Spleen (tissue), 7 donors: ENCODE measurements at regions not wholly inside any gene's neighbourhood (a gene's known extent, or its start where the extent isn't known, plus 50 kb on each side); places are given as distances from the start of the nearest gene placed in this dataset.

Experiments used
- POLR2A ChIP-seq, 3 donors: fragments of 450-650 bp; IDR thresholded peaks; one replicate each; pipeline ENCODE4 v1.5.1; 2017; ENCODE audit warnings: antibody characterized with exemption in 3 of 3, mild to moderate bottlenecking in 1 of 3
- TF ChIP-seq, protein P1 (sequence below), 11 experiments: fragments of 200-600 bp in 7 of 11; fragments of 450-650 bp in 4 of 11; sonication (generic) in 4 of 11; IDR thresholded peaks in 8 of 11; conservative IDR thresholded peaks in 3 of 11; 1 replicate in 7 of 11; 2 replicates in 4 of 11; pipeline versions ENCODE4 v1.4.0 to v1.8.0; 2016 to 2021; ENCODE audit warnings: antibody characterized with exemption in 11 of 11, inconsistent platforms in 4 of 11, mild to moderate bottlenecking in 1 of 11
- donor health status: DM: no; HTN: no; CAD: no; lungs with moderate emphysema.
- donor health status: DM: no; HTN: no; CAD: no.
- donor health status: DM: no; HTN: no; CAD: no.

DNA sequence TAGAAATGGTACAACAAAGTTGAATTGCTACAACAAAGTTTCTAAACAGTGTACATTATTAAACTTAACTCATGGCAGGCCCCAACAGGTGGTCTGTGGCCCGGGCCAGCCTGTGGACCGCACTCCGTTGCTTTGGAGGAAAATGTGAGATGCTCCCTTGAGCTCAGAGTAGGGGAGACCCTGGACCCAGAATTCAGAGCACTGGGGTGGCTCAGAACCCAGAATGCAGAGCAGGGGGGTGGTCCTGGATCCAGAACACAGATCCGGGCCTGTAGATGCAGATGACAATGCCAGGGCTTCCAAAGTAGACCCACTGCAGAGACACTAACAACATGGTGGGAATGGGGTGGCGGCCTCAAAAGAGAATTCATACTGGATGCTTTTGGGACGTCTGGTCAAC, 311.0 kb downstream of the NDUFA10 start:
- TF ChIP-seq, protein P1, sequence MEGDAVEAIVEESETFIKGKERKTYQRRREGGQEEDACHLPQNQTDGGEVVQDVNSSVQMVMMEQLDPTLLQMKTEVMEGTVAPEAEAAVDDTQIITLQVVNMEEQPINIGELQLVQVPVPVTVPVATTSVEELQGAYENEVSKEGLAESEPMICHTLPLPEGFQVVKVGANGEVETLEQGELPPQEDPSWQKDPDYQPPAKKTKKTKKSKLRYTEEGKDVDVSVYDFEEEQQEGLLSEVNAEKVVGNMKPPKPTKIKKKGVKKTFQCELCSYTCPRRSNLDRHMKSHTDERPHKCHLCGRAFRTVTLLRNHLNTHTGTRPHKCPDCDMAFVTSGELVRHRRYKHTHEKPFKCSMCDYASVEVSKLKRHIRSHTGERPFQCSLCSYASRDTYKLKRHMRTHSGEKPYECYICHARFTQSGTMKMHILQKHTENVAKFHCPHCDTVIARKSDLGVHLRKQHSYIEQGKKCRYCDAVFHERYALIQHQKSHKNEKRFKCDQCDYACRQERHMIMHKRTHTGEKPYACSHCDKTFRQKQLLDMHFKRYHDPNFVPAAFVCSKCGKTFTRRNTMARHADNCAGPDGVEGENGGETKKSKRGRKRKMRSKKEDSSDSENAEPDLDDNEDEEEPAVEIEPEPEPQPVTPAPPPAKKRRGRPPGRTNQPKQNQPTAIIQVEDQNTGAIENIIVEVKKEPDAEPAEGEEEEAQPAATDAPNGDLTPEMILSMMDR (IDR thresholded peaks at IDR 0.05 in 8 of 11, conservative IDR thresholded peaks at IDR 0.05 in 3 of 11): no peak
- no peak for TF ChIP-seq POLR2A (IDR thresholded peaks at IDR 0.05)
